ENCODE measurements at regions not wholly inside any gene's neighbourhood (a gene's known extent, or its start where the extent isn't known, plus 50 kb on each side); places are given as distances from the start of the nearest gene placed in this dataset.
"Not testable (repeated sequence)": the region's sequence is repeated elsewhere in the genome, so short reads cannot be mapped to it uniquely, and the experiment has no call there.

DNA sequence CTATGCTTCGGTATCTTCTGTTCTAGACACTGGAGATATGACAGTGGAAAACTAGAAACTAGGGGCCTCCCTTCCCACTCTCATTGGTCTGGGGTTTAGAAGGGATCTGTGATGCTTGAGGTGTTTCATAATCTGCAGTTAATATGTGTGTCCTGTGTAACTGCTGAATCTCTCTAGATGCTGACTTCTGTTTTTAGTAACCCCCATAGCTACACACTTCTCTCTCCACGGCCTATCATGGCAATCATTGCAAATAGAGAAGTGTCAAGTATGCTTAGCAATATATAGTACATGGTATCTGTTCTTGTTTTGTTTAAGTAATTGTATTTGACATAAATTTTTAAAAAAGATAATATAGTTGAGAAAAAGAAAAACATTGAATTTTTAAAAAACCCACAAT, 394.6 kb upstream of the MMS22L start:
- no peak for DNase-seq (ENCODE audit: low read depth)

DNA sequence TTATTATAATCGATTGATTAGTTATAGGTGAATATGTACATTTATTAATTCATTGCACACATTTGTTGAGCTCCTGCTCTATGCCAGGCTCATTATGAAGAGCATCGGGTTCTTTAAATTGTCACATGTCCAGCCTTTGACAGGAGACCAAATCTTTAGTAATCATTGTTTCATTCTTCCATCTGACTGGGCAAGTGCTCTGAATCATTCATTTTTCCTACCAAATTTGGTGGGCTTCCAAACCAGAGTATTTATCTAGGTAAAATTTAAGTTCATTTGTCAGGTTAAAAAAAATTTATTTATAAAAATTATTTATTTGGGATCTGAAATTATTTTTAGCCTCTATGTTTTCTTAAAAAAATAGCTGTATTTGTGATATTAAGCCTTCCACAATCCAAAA, 404.9 kb upstream of the MMS22L start:
- DNase-seq (ENCODE audit: low read depth): no peak

DNA sequence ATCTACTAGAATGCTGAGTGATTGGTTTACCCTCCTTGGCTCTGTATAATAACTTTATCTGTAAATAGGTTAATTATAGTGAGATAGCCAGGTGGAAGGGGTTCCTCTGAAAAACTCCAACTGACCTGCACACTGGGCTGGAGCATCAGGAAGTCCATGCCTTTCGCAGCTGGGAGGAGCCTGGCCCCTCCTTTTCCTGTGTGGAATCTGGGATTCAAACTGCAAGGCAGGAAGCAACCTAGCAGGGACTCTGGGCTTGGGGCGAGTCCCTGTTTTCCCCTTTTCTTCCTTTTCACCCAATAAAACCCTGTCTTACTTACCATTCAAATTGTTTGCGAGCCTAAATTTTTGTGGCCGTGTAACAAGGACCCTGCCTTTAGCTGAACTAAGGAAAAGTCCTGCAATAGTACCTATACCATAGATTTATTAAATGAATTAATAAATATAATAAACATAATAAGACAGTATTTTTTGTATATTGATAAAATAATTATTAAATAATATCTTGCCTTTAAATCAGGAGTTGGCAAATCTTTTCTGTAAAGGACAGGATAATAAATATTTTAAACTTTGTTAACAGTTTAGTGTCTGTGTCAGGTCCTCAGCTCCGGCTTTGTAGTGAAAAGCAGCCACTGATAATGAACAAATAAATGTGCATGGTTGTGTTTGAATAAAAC, 406.2 kb upstream of the MMS22L start:
- no peak for DNase-seq (ENCODE audit: low read depth)

GRCh38 chr6:97697456-97697855, 414.4 kb upstream of the MMS22L start:
- peak; percentile 41 for DNase-seq (ENCODE audit: low read depth)

GRCh38 chr6:97701801-97702200, 418.8 kb upstream of the MMS22L start:
- no peak for DNase-seq (ENCODE audit: low read depth)

- no peak for DNase-seq (ENCODE audit: low read depth)
Observed at GRCh38 chr6:97702248-97702647, 419.2 kb upstream of the MMS22L start.

- DNase-seq (ENCODE audit: low read depth): no peak
Observed at GRCh38 chr6:97703661-97704060, 420.6 kb upstream of the MMS22L start.

DNA sequence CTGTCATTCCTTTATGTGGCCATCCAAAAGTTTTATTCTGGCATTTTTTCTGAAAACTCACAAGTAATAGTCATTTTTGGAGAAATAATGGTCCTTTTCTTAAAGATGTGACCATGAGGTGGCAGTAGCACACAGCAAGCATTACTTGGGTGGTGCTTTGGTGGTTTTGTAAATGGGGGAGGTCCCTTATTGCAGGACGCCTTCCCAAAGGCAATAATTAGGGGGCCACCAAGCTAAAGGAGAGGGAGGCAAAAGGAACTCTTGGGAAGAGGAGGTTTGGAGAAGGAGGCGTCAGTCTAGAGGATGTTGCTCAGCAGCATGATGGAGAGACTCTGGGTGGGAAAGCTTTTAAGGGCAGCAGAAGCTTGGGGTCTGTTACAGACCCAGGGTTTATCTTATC, 422.6 kb upstream of the MMS22L start:
- DNase-seq (ENCODE audit: low read depth): no peak

DNA sequence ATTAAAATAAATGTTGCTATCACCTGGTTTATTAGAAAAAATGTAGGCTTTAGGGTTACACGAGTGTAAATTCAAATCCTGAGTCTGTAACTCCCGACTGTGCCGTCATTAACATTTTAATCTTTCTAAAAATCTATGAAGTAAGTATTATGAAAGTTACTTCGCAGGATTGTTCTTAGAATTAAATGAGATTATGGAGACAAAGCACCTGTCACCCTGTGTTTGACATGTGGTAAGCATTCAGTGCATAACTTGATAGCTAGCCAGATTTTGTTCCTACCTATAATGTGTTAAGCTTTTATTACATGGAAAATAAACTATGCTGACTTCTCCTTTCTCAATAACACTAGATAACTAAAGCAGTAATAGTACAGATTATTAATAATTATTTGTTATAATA, 429.7 kb upstream of the MMS22L start:
- no peak for DNase-seq (ENCODE audit: low read depth)

GRCh38 chr6:97714772-97715171, 431.8 kb upstream of the MMS22L start:
- DNase-seq (ENCODE audit: low read depth): no peak

GRCh38 chr6:97717086-97717485, 434.1 kb upstream of the MMS22L start:
- peak; percentile 39 for DNase-seq (ENCODE audit: low read depth)

DNA sequence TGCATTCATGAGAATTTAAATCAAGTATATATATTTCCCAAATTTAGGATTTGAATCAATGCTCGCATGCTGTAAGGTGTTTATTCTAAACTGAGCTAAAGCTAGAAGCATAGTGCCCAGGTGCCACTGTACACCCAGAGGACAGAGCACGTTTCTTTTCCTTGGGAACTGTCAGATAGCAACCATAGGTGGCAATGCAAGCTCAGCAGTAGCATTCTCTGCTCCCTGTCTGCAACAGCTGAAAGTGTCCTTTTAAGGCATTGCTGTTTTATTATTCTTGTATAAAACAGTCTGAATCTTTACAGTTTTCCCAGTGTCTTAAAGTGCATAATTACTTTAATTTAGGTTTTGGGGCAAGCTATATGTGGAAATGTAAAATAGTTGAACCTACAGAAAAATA, 443.4 kb upstream of the MMS22L start:
- no peak for DNase-seq (ENCODE audit: low read depth)

DNA sequence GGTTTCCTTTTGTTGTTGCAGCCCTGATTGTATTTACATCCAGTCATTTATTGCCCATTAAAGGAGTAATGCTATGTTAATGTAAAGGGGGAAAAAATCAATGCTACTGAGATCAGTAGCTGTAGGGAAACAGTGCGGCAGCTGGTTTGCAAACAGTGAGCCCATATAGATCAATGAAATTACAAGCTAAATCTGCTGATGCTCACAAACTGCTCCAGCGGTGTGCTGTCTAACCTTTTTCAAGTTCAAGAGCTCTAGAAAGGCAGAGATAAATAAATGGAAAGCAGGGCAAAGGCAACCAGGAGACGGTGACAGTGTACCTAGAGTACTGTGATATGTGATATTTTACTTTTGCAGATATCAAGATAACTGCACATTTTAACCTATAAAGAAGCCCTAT, 449.0 kb upstream of the MMS22L start:
- no peak for DNase-seq (ENCODE audit: low read depth)

DNA sequence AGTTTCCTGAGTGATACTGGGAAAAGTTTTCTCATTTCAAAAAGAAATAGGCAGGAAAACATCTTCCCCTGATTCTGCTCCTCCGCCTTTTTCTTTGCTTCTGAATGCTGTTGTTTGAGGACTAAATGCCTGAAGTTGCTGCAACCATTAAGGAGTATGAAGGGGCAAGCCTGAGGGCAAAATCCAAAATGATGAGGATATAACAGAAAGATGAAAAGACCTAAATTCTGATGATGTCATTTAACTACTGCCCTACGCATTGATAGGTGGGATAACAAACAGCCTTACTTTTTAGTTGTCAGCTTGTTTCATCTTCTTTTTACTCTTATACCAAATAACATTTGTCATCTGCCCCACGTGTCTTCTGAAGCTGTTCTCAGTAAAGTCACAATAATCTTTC, 474.6 kb upstream of the MMS22L start:
- no peak for DNase-seq (ENCODE audit: low read depth)

DNA sequence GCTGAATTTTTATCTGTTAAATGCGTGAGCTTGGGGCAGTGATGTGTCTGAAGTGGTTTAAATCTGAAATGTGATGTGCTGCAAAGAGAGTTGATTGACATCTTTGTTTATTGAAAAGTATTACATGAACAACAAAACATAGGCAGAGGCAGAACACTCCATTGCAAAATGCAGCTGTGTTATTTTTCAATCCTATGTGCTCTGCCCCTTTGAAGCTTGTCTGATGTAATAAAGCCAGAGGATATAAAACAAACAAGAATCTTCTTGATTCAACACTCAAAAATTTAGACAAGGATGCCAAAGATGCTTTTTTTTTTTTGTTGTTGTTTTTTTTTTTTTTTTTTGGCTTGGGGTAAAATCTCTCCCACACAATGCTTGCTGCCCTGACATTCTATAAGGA, 482.4 kb upstream of the MMS22L start:
- peak; percentile 50 for DNase-seq (ENCODE audit: low read depth)

- no peak for DNase-seq (ENCODE audit: low read depth)
Observed at GRCh38 chr6:97771372-97771771, 488.4 kb upstream of the MMS22L start.

- no peak for DNase-seq (ENCODE audit: low read depth)
Observed at GRCh38 chr6:97775012-97775411, 492.0 kb upstream of the MMS22L start.

DNA sequence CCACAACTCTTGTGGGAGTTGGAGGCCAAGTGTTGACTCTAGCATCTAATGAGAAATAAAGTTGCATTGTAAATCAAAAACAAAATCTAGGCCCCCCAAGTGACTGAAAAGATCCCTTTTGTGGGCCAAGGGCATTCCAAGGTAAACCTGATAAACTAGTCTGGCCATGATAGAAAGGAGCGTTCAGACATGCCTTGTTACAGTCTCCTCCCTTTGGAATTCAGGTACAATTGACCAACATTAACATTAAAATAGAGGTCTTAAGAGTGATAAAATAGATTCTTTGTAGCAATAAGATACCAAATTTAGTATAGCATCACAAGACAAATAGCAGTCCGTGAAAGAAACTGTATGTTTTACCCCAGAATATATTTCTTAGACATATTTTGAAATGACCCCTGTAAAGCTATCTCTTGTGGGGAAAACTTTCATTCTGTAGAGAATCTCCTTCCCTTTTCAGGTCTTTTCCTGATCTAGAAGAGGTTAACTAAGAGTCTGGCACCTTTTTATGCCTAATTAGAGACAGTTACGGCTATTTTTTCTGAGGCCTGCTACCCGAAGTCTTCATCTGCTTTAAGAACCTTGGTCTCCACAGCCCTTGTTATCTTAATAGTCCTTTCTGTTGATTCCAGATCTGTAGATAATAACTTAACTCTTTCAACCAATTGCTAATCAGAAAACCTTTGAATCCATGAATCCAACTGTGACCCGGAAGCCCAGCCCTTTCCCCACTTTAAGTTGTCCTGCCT, 495.4 kb upstream of the MMS22L start:
- DNase-seq (ENCODE audit: low read depth): no peak

- not testable (repeated sequence) for DNase-seq (ENCODE audit: low read depth)
Observed at GRCh38 chr6:97779039-97779766, 496.2 kb upstream of the MMS22L start.

DNA sequence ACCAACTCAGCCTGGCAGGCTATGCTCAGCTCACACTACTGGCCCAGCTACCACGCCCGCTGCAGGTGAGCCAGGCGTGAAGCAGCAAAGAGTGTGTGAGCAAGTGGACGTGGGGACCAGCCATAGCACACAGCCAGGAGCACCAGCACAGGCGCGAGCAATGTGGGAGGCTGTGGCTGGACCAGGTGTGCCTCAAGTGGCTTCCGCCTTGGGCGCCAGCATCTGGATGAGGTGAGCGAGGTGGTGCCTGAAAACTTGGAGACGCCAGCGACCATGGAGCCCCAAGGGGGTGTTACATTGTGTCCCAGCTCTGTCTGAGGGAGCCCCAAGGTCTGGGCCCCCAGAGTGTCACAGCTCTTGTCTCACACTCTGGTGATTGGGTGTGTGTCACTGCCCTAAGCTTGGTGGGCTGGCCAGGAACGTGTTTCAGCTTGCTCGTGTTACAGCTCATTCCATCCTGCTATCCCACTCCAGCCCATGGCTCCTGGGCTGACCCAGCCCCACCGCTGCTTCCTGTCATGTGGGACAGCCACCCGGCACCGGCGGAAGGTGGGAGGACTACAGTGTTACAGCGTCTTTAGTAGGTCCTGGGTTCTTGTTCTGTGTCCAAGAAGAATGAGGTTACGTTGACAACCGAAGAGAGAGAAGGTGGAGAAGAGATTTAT, 508.0 kb upstream of the MMS22L start:
- no peak for DNase-seq (ENCODE audit: low read depth)

- DNase-seq (ENCODE audit: low read depth): no peak
Observed at GRCh38 chr6:97805596-97805995, 522.6 kb upstream of the MMS22L start.

DNA sequence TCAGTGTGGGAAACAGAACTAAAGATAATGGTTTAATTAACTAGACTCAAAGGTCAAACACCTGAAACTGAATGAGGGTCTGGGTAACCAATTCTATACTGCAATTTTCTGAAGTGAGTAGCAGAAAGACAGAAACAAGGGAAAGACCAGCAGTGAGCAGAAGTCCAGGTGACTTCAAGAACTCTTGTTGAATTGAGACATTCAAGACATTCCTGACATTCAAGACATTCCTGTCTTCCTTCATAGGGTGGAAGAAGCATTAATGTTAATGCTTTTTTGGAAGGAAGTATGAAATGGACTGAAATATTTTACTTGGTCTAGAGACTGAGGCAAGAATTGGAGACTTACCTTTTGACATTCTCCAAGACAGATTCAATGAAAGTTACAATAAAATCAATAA, 529.9 kb upstream of the MMS22L start:
- DNase-seq (ENCODE audit: low read depth): no peak

Measured in GM04503 (cell line).